ENCODE measurements at regions not wholly inside any gene's neighbourhood (a gene's known extent, or its start where the extent isn't known, plus 50 kb on each side); places are given as distances from the start of the nearest gene placed in this dataset.

DNA sequence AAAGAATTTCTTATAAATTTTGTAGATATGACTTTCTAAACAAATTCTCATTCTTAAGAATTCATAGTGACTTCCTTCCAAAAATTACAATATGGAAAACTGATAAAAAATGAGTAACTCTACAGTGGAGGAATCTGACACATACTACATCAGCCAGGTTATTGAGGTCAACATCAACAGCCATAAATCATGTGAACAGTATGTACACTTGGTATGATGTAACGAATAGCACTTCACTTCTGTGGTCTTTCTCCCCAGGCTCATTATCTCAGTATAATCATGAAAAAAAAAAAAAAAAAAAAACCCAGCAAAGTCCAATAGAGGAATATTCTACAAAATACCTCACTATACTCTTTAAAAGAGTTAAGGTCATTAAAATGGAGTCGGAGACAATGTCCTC is 111.2 kb upstream of the SUCLG2 start:
- Histone ChIP-seq H3K36me3 (ENCODE audit: control insufficient read depth in 2 of 2, insufficient read depth in 2 of 2, low read length in 1 of 2) (no peaks in the 10 kb centered on the region), H3K9me3 (ENCODE audit: control insufficient read depth in 2 of 2, insufficient read depth in 1 of 2, low read depth in 1 of 2, low read length in 1 of 2) (peaks cover 0 to 6% of the 10 kb centered on the region in 2 donors), H3K27me3 (ENCODE audit: control insufficient read depth in 1 of 2, insufficient read depth in 2 of 2, low read length in 2 of 2) (no peaks in the 10 kb centered on the region), H3K4me3 (ENCODE audit: low read depth in 1 of 2, low read length in 2 of 2) (no peak overlapping the region), H3K4me1 (ENCODE audit: control insufficient read depth in 2 of 2, insufficient read depth in 2 of 2, low read length in 1 of 2) (no peaks in the 10 kb centered on the region), H3K27ac (ENCODE audit: low read depth in 2 of 2, low read length in 1 of 2) (no peak overlapping the region)
- WGBS, 2 donors: 59 to 76% methylated on average over 2 of the region's 2 CpGs

DNA sequence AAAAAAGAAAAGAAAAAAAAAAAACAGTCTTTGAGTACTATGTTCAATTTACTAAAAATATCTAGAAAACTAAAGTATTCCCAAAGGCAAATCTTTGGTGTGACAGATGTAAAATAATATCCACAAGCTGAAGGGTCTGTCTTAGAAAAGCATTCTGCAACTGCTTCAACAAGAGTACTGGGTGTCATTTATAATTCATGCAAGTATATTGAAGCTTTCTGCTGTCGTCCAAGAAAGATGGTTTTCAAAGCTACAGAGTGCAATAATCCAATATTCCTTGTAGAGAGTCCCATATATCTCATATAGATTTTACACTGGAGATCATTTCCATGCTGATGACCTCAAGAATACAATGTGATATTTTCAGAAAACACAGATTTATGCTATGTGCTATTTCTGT is 90.9 kb upstream of the SUCLG2 start:
- H3K27ac ChIP-seq (ENCODE audit: low read depth in 2 of 2, low read length in 1 of 2): no peak overlapping the region
- no peaks in the 10 kb centered on the region for H3K36me3 ChIP-seq (ENCODE audit: control insufficient read depth in 2 of 2, insufficient read depth in 2 of 2, low read length in 1 of 2)
- no peaks in the 10 kb centered on the region for H3K4me1 ChIP-seq (ENCODE audit: control insufficient read depth in 2 of 2, insufficient read depth in 2 of 2, low read length in 1 of 2)
- no peaks in the 10 kb centered on the region for H3K9me3 ChIP-seq (ENCODE audit: control insufficient read depth in 2 of 2, insufficient read depth in 1 of 2, low read depth in 1 of 2, low read length in 1 of 2)
- no peaks in the 10 kb centered on the region for H3K27me3 ChIP-seq (ENCODE audit: control insufficient read depth in 1 of 2, insufficient read depth in 2 of 2, low read length in 2 of 2)
- WGBS, 2 donors: 80 to 84% methylated on average over 1 of the region's 1 CpG
- H3K4me3 ChIP-seq (ENCODE audit: low read depth in 1 of 2, low read length in 2 of 2): no peak overlapping the region

DNA sequence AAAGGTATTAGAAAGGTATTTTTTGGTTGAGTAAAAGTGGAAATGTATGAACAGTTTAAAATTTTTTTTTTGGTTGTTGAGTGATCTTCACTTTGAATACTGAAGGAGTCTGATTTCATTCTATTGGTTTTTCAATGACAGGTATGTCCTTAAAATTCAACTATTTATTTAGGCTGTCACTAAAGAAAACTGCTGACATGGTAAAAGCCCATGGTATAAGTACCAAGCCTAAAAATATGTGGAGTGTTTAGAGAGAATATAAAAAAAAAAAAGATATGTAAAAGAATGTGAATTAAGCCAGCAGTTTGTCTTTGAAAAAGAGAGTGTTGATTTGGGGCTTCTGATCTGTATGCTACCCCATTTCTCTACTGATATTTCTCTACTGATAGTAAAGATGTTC is 90.3 kb upstream of the SUCLG2 start:
- Histone ChIP-seq H3K27ac (ENCODE audit: low read depth in 2 of 2, low read length in 1 of 2) (no peak overlapping the region), H3K27me3 (ENCODE audit: control insufficient read depth in 1 of 2, insufficient read depth in 2 of 2, low read length in 2 of 2) (no peaks in the 10 kb centered on the region), H3K9me3 (ENCODE audit: control insufficient read depth in 2 of 2, insufficient read depth in 1 of 2, low read depth in 1 of 2, low read length in 1 of 2) (no peaks in the 10 kb centered on the region), H3K4me1 (ENCODE audit: control insufficient read depth in 2 of 2, insufficient read depth in 2 of 2, low read length in 1 of 2) (no peaks in the 10 kb centered on the region), H3K4me3 (ENCODE audit: low read depth in 1 of 2, low read length in 2 of 2) (no peak overlapping the region), H3K36me3 (ENCODE audit: control insufficient read depth in 2 of 2, insufficient read depth in 2 of 2, low read length in 1 of 2) (no peaks in the 10 kb centered on the region)

DNA sequence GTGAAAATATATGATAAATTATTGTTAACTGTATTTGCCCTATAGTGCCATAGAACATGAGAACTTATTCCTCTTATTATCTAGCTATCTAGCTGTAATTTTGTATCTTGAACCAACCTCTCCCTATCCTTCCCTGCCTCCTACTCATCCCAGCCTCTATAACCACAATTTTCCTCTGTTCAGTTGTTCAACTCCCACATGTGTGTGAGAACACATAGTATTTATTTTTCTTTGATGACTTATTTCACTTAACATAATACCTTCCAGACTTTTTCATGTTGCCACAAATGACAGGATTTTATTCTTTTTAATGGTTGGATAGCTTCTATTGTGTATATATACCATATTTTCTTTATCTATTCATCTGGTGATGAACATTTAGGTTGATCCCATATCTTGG is 85.4 kb upstream of the SUCLG2 start:
- Histone ChIP-seq H3K9me3 (ENCODE audit: control insufficient read depth in 2 of 2, insufficient read depth in 1 of 2, low read depth in 1 of 2, low read length in 1 of 2) (peaks cover 0 to 2% of the 10 kb centered on the region in 2 donors), H3K27ac (ENCODE audit: low read depth in 2 of 2, low read length in 1 of 2) (no peak overlapping the region), H3K4me1 (ENCODE audit: control insufficient read depth in 2 of 2, insufficient read depth in 2 of 2, low read length in 1 of 2) (no peaks in the 10 kb centered on the region), H3K36me3 (ENCODE audit: control insufficient read depth in 2 of 2, insufficient read depth in 2 of 2, low read length in 1 of 2) (peaks cover 0 to 3% of the 10 kb centered on the region in 2 donors), H3K27me3 (ENCODE audit: control insufficient read depth in 1 of 2, insufficient read depth in 2 of 2, low read length in 2 of 2) (no peaks in the 10 kb centered on the region), H3K4me3 (ENCODE audit: low read depth in 1 of 2, low read length in 2 of 2) (no peak overlapping the region)

DNA sequence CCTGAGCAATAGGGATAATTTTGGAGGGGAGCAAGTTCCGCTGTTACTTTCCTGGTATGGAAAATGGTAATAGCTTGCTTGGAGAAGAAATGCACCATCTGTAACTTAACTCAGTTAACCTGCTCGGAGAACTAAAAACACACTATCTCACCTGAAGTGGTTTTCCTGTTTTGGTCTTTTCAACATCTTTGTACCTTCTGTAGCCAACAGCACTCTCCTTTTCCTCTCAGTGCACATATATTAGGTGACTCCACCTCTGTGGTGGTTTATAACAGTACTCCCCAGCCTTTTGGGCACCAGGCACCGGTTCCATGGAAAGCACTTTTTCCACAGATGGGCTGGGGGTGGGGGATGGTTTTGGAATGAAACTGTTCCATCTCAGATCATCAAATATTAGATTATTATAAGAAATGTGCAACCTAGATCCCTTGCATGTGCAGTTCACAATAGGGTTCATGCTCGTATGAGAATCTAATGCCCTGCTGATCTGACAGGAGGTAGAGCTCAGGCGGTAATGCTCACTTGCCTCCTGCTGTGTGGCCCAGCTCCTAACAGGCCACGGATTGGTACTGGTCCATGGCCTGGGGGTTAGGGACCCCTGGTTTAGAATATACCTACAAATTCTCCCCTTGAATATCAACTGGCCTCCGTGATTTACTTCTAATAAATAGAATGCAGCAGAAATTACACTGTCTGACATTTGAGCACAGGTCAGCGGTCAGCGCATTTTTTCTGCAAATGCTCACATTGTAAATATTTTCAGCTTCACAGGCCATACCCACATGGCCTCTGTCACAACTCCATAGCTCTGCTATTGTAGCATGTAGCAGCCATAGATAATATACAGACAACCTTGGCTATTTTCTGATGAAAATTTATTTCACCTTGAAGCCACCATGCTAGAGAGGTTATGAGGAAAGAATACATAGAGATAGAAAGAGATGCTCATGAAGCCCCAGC is 83.8 kb upstream of the SUCLG2 start:
- peaks cover 0 to 3% of the 10 kb centered on the region in 2 donors for H3K36me3 ChIP-seq (ENCODE audit: control insufficient read depth in 2 of 2, insufficient read depth in 2 of 2, low read length in 1 of 2)
- H3K27ac ChIP-seq (ENCODE audit: low read depth in 2 of 2, low read length in 1 of 2): no peak overlapping the region
- no peak overlapping the region for H3K4me3 ChIP-seq (ENCODE audit: low read depth in 1 of 2, low read length in 2 of 2)
- peaks cover 0 to 2% of the 10 kb centered on the region in 2 donors for H3K9me3 ChIP-seq (ENCODE audit: control insufficient read depth in 2 of 2, insufficient read depth in 1 of 2, low read depth in 1 of 2, low read length in 1 of 2)
- 89 to 93% methylated on average over 9 of the region's 9 CpGs for WGBS, 2 donors
- no peaks in the 10 kb centered on the region for H3K4me1 ChIP-seq (ENCODE audit: control insufficient read depth in 2 of 2, insufficient read depth in 2 of 2, low read length in 1 of 2)
- no peaks in the 10 kb centered on the region for H3K27me3 ChIP-seq (ENCODE audit: control insufficient read depth in 1 of 2, insufficient read depth in 2 of 2, low read length in 2 of 2)

DNA sequence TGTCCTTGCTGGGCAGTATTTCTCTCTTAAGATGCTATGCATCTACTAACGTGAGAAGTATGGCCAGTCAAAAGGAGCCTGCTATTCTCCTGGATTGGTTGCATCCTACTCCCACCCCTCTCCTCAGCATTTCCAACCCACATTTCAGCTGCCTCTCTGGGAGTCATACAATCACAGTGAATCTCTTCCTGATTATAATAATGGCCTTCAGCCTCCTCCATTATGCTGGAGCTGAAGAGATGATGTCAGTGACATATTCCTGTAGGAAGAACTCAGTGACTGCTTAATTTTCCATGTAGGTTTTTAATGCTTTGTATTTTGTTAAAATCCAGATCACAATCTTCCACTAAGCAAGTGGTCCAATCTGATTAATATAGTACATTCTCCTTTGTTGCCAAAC is 82.7 kb upstream of the SUCLG2 start:
- no peaks in the 10 kb centered on the region for H3K27me3 ChIP-seq (ENCODE audit: control insufficient read depth in 1 of 2, insufficient read depth in 2 of 2, low read length in 2 of 2)
- H3K9me3 ChIP-seq (ENCODE audit: control insufficient read depth in 2 of 2, insufficient read depth in 1 of 2, low read depth in 1 of 2, low read length in 1 of 2): peaks cover 0 to 2% of the 10 kb centered on the region in 2 donors
- H3K27ac ChIP-seq (ENCODE audit: low read depth in 2 of 2, low read length in 1 of 2): no peak overlapping the region
- no peak overlapping the region for H3K4me3 ChIP-seq (ENCODE audit: low read depth in 1 of 2, low read length in 2 of 2)
- no peaks in the 10 kb centered on the region for H3K4me1 ChIP-seq (ENCODE audit: control insufficient read depth in 2 of 2, insufficient read depth in 2 of 2, low read length in 1 of 2)
- peaks cover 0 to 3% of the 10 kb centered on the region in 2 donors for H3K36me3 ChIP-seq (ENCODE audit: control insufficient read depth in 2 of 2, insufficient read depth in 2 of 2, low read length in 1 of 2)
- WGBS, 2 donors: 80 to 95% methylated on average over 1 of the region's 1 CpG

DNA sequence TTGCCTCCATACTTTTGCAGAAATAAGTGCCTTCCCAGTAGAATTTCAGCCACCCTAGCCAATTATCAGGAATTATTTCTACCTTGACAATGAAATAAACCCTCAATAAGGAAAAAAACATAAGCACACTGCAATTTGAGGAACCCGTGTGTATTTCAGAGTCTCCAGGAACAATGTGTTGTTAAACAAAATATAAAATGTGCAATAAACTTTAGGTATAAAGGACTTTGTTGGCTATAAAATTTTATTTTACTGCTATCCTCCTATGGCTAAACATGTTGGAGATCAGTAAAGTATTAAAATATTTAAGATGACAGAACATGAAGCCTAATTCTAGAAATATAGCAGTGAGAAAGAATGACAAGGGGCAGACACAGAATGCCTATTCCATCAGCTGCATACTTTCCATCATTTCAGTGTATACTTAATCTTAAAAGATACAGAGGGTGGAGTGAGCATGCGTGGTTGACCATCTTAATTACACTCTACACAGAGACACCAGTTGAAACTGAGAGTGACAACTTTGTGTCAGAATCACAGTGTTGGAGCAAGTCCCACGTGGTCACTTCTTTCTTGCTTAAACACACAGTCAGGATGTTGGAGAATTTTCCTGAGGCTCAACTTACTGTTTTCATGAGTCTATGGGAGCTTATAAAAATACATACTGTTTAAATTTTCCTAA is 79.0 kb upstream of the SUCLG2 start:
- no peaks in the 10 kb centered on the region for H3K4me1 ChIP-seq (ENCODE audit: control insufficient read depth in 2 of 2, insufficient read depth in 2 of 2, low read length in 1 of 2)
- no peaks in the 10 kb centered on the region for H3K27me3 ChIP-seq (ENCODE audit: control insufficient read depth in 1 of 2, insufficient read depth in 2 of 2, low read length in 2 of 2)
- 82% methylated on average over 3 of the region's 3 CpGs for WGBS, 2 donors

DNA sequence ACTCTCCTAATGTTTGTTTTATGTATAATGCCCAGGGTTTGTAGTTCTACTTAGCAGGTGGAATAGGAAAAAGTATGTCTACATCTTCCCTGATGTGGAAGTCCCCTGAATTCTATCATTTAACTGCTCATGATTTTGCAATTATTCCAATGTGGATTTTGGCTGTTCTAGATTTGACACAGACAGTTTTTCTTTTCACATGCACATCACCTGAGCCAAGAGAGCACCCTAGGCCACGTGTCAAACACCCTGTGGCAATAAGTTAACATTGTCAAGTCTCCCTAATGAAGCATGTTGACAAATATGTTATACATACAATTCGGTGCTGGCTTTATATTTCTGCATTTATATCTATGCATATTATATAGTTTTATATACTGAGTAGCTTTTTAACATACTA is 70.0 kb upstream of the SUCLG2 start:
- Histone ChIP-seq H3K36me3 (ENCODE audit: control insufficient read depth in 2 of 2, insufficient read depth in 2 of 2, low read length in 1 of 2) (peaks cover 0 to 4% of the 10 kb centered on the region in 2 donors), H3K4me1 (ENCODE audit: control insufficient read depth in 2 of 2, insufficient read depth in 2 of 2, low read length in 1 of 2) (no peaks in the 10 kb centered on the region), H3K27ac (ENCODE audit: low read depth in 2 of 2, low read length in 1 of 2) (no peak overlapping the region), H3K9me3 (ENCODE audit: control insufficient read depth in 2 of 2, insufficient read depth in 1 of 2, low read depth in 1 of 2, low read length in 1 of 2) (no peaks in the 10 kb centered on the region), H3K27me3 (ENCODE audit: control insufficient read depth in 1 of 2, insufficient read depth in 2 of 2, low read length in 2 of 2) (no peaks in the 10 kb centered on the region), H3K4me3 (ENCODE audit: low read depth in 1 of 2, low read length in 2 of 2) (no peak overlapping the region)
- WGBS, 2 donors: 58 to 73% methylated on average over 2 of the region's 2 CpGs

More for the DNA sequence above, 79.0 kb upstream of the SUCLG2 start:
- Histone ChIP-seq H3K4me3 (ENCODE audit: low read depth in 1 of 2, low read length in 2 of 2) (no peak overlapping the region), H3K36me3 (ENCODE audit: control insufficient read depth in 2 of 2, insufficient read depth in 2 of 2, low read length in 1 of 2) (peaks cover 0 to 3% of the 10 kb centered on the region in 2 donors), H3K27ac (ENCODE audit: low read depth in 2 of 2, low read length in 1 of 2) (no peak overlapping the region), H3K9me3 (ENCODE audit: control insufficient read depth in 2 of 2, insufficient read depth in 1 of 2, low read depth in 1 of 2, low read length in 1 of 2) (no peaks in the 10 kb centered on the region)

DNA sequence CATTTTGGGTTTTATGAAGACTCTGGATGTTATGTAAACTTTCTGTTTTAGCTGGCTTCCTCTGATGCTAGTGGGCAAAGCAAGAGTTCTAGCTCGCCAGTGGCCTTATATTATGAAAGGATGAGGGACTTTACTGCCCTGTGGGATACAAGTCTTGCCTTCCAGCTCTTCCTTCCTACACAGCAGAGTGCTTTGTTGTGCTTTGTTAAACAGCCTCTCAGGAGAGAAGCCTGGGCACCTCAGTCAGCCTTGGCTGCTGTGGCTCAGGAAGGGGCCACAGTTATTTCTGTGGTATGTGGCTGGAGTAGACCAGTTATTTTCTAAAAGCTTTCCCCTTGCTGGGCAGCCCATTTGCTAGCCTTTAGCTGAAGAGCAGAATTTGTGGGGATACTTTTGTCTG is 69.5 kb upstream of the SUCLG2 start:
- 87 to 96% methylated on average over 1 of the region's 1 CpG for WGBS, 2 donors
- Histone ChIP-seq H3K36me3 (ENCODE audit: control insufficient read depth in 2 of 2, insufficient read depth in 2 of 2, low read length in 1 of 2) (peaks cover 0 to 4% of the 10 kb centered on the region in 2 donors), H3K4me1 (ENCODE audit: control insufficient read depth in 2 of 2, insufficient read depth in 2 of 2, low read length in 1 of 2) (no peaks in the 10 kb centered on the region), H3K4me3 (ENCODE audit: low read depth in 1 of 2, low read length in 2 of 2) (no peak overlapping the region), H3K9me3 (ENCODE audit: control insufficient read depth in 2 of 2, insufficient read depth in 1 of 2, low read depth in 1 of 2, low read length in 1 of 2) (no peaks in the 10 kb centered on the region), H3K27me3 (ENCODE audit: control insufficient read depth in 1 of 2, insufficient read depth in 2 of 2, low read length in 2 of 2) (no peaks in the 10 kb centered on the region), H3K27ac (ENCODE audit: low read depth in 2 of 2, low read length in 1 of 2) (no peak overlapping the region)

All from esophagus (tissue), 2 donors.